ENCODE measurements at regions not wholly inside any gene's neighbourhood (a gene's known extent, or its start where the extent isn't known, plus 50 kb on each side); places are given as distances from the start of the nearest gene placed in this dataset.

DNA sequence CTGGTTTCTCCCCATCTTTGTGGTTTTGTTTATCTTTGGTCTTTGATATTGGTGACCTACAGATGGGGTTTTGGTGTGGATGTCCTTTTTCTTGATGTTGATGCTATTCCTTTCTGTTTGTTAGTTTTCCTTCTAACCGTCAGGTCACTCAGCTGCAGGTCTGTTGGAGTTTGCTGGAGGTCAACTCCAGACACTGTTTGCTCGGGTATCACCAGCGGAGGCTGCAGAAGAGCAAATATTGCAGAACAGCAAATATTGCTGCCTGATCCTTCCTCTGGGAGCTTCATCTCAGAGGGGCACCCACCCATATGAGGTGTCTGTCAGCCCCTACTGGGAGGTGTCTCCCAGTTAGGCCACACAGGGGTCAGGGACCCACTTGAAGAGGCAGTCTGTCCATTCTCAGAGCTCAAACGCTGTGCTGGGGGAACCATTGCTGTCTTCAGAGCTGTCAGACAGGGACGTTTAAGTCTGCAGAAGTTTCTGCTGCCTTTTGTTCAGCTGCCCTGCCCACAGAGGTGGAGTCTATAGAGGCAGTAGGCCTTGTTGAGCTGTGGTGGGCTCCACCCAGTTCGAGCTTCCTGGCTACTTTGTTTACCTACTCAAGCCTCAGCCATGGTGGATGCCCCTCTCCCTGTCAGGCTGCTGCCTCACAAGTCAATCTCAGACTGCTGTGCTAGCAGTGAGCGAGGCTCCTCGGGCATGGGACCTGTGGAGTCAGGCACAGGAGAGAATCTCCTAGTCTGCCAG is 94.8 kb upstream of the BNIP2 start (continued):
- TF ChIP-seq, protein P1, sequence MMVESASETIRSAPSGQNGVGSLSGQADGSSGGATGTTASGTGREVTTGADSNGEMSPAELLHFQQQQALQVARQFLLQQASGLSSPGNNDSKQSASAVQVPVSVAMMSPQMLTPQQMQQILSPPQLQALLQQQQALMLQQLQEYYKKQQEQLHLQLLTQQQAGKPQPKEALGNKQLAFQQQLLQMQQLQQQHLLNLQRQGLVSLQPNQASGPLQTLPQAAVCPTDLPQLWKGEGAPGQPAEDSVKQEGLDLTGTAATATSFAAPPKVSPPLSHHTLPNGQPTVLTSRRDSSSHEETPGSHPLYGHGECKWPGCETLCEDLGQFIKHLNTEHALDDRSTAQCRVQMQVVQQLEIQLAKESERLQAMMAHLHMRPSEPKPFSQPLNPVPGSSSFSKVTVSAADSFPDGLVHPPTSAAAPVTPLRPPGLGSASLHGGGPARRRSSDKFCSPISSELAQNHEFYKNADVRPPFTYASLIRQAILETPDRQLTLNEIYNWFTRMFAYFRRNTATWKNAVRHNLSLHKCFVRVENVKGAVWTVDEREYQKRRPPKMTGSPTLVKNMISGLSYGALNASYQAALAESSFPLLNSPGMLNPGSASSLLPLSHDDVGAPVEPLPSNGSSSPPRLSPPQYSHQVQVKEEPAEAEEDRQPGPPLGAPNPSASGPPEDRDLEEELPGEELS (CRISPR knock-in tag; IDR thresholded peaks at IDR 0.05), result peak; percentile 59; the same call in 1 of the 2 replicates
- TF ChIP-seq NR2F6 (IDR thresholded peaks at IDR 0.05) (peak; percentile 43; the same call in 1 of the 2 replicates), NR2F6 (CRISPR knock-in tag; IDR thresholded peaks at IDR 0.05) (peak; percentile 40; the same call in 1 of the 2 replicates), CEBPB (IDR thresholded peaks at IDR 0.05; ENCODE audit: borderline replicate concordance, low read depth, low read length) (peak; percentile 31; the same call in 1 of the 2 replicates), GATAD2A (CRISPR knock-in tag; IDR thresholded peaks at IDR 0.05) (0 out of 2 replicates have a peak, but pooled peaks have one; percentile 33), FOSL2 (CRISPR knock-in tag; IDR thresholded peaks at IDR 0.05) (0 out of 2 replicates have a peak, but pooled peaks have one; percentile 20)
- TF ChIP-seq, protein P2, sequence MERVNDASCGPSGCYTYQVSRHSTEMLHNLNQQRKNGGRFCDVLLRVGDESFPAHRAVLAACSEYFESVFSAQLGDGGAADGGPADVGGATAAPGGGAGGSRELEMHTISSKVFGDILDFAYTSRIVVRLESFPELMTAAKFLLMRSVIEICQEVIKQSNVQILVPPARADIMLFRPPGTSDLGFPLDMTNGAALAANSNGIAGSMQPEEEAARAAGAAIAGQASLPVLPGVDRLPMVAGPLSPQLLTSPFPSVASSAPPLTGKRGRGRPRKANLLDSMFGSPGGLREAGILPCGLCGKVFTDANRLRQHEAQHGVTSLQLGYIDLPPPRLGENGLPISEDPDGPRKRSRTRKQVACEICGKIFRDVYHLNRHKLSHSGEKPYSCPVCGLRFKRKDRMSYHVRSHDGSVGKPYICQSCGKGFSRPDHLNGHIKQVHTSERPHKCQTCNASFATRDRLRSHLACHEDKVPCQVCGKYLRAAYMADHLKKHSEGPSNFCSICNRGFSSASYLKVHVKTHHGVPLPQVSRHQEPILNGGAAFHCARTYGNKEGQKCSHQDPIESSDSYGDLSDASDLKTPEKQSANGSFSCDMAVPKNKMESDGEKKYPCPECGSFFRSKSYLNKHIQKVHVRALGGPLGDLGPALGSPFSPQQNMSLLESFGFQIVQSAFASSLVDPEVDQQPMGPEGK (CRISPR knock-in tag; IDR thresholded peaks at IDR 0.05), result 0 out of 2 replicates have a peak, but pooled peaks have one; percentile 33
- TF ChIP-seq, protein P3, sequence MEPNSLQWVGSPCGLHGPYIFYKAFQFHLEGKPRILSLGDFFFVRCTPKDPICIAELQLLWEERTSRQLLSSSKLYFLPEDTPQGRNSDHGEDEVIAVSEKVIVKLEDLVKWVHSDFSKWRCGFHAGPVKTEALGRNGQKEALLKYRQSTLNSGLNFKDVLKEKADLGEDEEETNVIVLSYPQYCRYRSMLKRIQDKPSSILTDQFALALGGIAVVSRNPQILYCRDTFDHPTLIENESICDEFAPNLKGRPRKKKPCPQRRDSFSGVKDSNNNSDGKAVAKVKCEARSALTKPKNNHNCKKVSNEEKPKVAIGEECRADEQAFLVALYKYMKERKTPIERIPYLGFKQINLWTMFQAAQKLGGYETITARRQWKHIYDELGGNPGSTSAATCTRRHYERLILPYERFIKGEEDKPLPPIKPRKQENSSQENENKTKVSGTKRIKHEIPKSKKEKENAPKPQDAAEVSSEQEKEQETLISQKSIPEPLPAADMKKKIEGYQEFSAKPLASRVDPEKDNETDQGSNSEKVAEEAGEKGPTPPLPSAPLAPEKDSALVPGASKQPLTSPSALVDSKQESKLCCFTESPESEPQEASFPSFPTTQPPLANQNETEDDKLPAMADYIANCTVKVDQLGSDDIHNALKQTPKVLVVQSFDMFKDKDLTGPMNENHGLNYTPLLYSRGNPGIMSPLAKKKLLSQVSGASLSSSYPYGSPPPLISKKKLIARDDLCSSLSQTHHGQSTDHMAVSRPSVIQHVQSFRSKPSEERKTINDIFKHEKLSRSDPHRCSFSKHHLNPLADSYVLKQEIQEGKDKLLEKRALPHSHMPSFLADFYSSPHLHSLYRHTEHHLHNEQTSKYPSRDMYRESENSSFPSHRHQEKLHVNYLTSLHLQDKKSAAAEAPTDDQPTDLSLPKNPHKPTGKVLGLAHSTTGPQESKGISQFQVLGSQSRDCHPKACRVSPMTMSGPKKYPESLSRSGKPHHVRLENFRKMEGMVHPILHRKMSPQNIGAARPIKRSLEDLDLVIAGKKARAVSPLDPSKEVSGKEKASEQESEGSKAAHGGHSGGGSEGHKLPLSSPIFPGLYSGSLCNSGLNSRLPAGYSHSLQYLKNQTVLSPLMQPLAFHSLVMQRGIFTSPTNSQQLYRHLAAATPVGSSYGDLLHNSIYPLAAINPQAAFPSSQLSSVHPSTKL (CRISPR knock-in tag; IDR thresholded peaks at IDR 0.05), result peak; percentile 43
- TF ChIP-seq, protein P4, sequence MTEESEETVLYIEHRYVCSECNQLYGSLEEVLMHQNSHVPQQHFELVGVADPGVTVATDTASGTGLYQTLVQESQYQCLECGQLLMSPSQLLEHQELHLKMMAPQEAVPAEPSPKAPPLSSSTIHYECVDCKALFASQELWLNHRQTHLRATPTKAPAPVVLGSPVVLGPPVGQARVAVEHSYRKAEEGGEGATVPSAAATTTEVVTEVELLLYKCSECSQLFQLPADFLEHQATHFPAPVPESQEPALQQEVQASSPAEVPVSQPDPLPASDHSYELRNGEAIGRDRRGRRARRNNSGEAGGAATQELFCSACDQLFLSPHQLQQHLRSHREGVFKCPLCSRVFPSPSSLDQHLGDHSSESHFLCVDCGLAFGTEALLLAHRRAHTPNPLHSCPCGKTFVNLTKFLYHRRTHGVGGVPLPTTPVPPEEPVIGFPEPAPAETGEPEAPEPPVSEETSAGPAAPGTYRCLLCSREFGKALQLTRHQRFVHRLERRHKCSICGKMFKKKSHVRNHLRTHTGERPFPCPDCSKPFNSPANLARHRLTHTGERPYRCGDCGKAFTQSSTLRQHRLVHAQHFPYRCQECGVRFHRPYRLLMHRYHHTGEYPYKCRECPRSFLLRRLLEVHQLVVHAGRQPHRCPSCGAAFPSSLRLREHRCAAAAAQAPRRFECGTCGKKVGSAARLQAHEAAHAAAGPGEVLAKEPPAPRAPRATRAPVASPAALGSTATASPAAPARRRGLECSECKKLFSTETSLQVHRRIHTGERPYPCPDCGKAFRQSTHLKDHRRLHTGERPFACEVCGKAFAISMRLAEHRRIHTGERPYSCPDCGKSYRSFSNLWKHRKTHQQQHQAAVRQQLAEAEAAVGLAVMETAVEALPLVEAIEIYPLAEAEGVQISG (CRISPR knock-in tag; IDR thresholded peaks at IDR 0.05), result peak; percentile 39; the same call in 1 of the 2 replicates
